ENCODE measurements at regions not wholly inside any gene's neighbourhood (a gene's known extent, or its start where the extent isn't known, plus 50 kb on each side); places are given as distances from the start of the nearest gene placed in this dataset.
"Not testable (repeated sequence)": the region's sequence is repeated elsewhere in the genome, so short reads cannot be mapped to it uniquely, and the experiment has no call there.

DNA sequence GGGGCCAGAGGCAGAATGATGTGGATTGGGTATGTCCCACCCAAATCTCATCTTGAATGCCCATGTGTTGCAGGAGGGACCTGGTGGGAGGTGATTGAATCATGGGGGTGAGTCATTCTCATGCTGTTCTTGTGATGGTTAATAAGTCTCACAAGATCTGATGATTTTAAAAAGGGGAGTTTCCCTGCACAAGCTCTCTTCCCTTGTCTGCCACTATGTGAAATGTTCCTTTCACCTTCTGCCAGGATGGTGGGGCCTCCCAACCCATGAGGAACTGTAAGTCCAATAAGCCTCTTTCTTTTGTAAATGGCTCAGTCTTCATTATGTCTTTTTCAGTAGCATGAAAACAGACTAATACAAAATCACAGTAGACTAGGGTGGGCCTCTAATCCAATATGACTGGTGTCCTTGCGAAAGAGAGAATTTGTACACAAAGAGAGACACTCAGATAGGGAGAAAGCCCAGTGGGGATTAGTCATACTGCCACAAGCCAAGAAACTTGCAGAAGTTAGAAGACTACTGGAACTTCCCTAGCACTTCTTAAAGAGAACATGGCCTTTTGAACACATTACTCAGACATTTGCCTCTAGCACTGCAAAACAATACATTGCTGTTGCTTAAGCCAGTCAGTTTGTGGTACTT, 68.4 kb downstream of the ANXA1 start:
- no peak for DNase-seq

- DNase-seq, result no peak
These were observed 71.9 kb downstream of the ANXA1 start for GRCh38 chr9:73223594-73223993.

DNA sequence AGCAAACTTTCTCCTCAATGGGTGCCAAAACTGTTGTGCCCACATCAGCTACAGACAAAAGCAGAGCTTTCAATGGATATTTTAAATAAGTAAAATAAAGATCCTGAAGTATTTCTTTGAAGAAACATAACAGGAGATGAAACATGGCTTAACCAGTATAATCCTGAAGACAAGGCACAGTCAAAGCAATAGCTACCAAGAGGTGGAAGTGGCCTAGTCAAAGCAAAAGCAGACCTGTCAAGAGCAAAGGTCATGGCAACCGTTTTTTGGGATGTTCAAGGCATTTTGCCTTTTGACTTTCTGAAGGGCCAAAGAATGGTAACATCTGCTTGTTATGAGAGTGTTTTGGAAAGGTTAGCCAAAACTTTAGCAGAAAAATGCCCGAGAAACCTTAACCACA, 77.9 kb downstream of the ANXA1 start:
- no peak for DNase-seq

DNA sequence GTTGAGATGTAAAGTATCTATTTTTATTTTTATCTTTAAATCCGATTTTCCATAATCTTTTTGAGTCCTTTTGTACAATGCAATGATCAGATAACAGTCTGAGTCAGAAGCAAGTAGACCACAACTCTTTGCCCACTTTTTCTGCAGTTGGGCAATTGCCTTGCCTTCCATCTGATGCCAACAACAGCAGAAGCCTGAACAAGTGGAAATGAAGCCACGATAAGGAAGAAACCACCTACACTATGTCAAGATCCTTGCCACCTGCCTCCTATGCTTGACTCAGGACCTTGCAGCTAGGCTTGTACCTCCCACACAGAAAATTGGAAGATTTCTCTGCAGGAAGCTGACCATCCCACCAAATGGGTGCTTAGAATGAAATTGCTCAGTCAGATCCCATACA, 78.6 kb downstream of the ANXA1 start:
- no peak for DNase-seq

DNA sequence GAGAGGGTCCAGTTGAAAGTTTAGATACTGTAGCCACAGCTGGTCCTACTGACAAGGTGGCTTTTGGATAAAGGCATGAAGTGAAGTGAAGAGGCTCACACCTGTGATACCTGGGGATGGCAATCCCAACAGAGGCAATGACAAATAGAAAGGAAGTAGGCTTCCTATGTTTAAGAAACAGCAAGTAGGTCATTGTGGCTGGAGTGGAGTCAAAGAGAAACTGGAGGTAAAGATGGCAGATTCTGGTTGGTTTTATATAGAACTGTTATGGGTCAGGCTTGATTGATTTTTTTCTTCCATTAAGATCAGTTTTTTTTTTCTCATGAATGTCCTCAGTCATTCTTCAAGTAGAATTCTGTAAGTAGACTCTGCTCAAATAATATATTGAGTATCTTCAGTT, 79.5 kb downstream of the ANXA1 start:
- DNase-seq, result no peak

- no peak for DNase-seq
These were observed 81.8 kb downstream of the ANXA1 start for GRCh38 chr9:73233359-73234007.

GRCh38 chr9:73234008-73234360, 82.3 kb downstream of the ANXA1 start:
- DNase-seq, result no peak

- no peak for DNase-seq
These were observed 85.5 kb downstream of the ANXA1 start for GRCh38 chr9:73237140-73237539.

GRCh38 chr9:73239570-73240265, 88.1 kb downstream of the ANXA1 start:
- DNase-seq, result no peak

DNA sequence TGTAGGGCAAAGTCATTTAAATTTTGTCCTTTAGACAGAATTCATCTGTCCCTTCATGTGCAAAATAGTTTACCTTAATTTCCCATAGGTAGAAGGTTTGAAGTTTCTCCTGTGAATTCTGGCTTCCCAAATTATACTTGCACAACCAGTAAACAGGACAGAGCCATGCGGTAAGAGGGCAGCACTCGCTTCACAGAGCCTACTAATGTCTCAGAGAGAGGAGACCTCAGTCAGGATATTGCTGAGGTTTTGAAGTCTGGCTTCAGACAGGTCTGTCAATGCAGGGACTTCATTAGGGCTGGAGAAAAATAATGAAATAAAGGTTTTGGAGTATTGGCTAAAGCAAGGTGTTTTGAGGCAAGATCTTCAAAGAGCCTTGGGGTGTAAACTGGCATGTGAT, 91.4 kb downstream of the ANXA1 start:
- DNase-seq, result no peak

GRCh38 chr9:73259086-73259696, 107.5 kb downstream of the ANXA1 start:
- DNase-seq, result no peak

- no peak for DNase-seq
These were observed 108.8 kb downstream of the ANXA1 start for GRCh38 chr9:73260506-73260905.

- no peak for DNase-seq
These were observed 113.0 kb downstream of the ANXA1 start for GRCh38 chr9:73264631-73265030.

DNA sequence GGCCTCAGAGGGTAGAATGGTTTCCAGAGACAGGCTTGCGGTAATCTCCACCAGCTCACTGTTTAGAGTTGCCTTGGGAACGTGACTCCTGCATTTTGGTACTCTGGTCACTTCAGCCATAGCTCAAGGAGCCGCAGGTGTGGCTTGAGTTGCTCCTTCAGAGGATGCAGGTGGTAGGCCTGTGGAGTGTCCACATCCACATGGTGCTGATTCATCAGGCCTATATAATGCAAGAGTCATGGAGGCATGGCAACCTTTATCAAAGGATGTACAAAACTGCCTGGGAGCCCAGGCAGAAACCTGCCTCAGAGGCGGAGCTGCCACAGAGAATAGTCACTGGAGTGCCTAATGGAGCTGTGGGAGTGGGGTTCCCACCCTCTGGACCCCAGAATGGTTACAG, 114.2 kb downstream of the ANXA1 start:
- DNase-seq, result no peak

DNA sequence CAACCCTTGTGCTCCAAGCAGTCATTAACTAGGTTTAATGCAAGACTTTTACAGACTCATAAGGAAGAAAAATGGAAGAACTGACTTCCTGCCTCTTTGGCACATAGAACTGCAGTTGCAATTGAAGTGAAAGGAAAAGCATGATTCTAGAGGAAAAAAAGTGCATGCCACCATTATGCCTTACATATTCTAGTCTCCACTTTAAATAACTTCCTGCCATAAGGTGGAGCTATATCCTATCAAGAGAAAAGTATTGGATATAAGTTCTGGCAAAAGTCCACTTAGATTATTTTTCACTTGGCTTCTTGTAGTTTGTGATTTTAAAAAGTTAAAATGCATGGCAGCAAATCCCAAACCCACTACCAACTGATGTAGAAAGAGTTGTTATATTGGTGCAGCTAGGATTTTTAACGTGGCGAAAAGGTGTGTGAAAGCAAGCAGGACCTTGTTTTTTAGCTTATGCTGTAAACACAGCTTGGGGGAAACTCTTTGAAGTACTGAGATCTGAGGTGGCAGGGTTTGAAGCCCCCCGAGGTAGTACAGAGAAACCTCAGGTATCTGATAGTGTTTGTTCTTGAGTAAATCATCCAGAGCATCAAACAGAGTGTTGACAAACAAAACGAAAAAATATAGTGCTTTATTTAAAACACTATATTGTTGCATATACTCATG, 117.9 kb downstream of the ANXA1 start:
- no peak for DNase-seq

DNA sequence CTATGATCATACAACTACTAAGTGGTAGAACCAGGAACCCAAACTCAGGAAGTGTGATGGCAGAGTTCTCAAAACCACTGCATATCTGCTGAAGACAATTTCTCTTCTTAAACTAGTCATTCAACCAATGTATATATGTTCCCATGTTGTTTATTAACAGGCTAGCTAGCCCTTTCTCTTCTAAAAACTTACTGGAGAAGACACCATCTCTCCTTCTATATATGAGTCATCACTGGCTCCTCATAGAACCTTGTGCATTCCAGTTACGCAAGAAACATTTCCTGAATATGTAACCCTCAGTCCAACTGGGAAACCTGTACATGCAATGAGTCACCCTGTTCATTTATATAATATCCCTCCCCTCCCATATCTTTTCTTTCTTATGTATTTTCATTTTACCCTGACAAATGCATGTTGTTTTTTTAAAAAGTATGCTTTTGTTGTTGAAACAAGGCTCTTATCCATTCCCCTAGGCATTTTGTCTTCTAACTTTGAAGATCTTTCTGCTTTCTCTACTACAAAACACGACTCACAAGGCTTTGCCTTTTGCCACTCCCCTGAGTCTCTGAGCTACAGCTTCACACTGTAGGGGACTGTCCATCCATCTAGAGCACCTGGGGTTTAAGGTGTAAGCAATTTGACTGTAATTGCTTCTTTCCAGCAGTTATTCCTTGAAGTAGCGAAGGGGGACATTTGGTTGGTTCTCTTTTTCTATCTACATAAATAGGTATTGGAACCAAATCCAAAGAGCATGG, 119.5 kb downstream of the ANXA1 start:
- no peak for DNase-seq

GRCh38 chr9:73280113-73280512, 128.4 kb downstream of the ANXA1 start:
- DNase-seq, result no peak

DNA sequence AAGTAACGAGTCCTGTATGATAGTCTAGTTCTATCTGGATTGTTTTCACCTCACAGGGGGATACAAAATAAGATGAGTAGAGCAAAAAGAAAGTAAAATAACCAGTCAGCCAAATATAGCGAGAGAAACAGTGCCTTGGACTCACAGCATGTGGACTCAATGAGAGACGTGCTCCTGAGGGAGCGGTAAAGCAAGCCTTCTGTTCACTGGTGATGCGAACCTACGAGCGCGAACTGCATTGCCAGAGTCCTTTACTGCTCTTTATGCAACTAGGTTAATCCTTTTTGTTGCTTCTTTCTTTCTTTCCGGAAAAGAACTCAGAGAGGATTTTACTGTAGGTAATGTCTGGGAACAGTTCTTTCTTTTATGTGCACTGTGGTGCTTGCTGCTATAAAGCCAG, 132.7 kb downstream of the ANXA1 start:
- no peak for DNase-seq

DNA sequence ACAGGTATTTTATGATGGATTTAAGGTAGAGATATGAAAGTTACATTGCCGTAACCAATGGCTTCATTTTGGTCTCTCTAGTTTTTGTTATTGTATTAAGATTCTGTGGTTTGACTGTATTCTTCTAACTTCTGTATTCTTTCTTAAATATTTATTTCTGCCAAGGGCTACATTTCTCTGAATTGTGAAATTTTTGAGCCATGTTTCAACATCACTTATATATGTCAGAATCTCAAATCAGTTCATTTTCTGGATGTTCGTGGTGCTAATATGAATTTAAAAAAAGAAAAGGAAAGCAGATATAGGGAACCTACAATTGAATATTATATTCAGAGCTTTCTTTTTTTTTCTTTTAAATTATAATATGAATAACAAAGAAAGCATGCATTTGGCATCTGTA, 142.7 kb downstream of the ANXA1 start:
- no peak for DNase-seq

GRCh38 chr9:73325983-73326382, 174.3 kb downstream of the ANXA1 start:
- no peak for DNase-seq

- DNase-seq, result no peak
These were observed 175.5 kb downstream of the ANXA1 start for GRCh38 chr9:73327149-73327548.

DNA sequence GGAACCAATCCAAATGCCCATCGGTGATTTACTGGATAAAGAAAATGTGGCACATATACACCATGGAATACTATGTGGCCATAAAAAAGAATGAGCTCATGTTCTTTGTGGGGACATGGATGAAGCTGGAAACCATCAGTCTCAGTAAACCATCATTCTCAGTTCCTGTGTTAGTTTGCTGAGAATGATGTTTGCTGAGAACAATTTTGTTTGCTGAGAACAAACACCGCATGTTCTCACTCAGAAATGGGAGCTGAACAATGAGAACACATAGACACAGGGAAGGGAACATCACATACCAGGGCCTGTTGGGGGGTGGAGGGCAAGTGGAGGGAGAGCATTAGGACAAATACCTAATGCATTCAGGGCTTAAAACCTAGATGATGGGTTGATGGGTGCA, 185.5 kb downstream of the ANXA1 start:
- not testable (repeated sequence) for DNase-seq

- DNase-seq, result no peak
These were observed 192.4 kb downstream of the ANXA1 start for GRCh38 chr9:73344060-73344459.
